ENCODE measurements at regions not wholly inside any gene's neighbourhood (a gene's known extent, or its start where the extent isn't known, plus 50 kb on each side); places are given as distances from the start of the nearest gene placed in this dataset.

DNA sequence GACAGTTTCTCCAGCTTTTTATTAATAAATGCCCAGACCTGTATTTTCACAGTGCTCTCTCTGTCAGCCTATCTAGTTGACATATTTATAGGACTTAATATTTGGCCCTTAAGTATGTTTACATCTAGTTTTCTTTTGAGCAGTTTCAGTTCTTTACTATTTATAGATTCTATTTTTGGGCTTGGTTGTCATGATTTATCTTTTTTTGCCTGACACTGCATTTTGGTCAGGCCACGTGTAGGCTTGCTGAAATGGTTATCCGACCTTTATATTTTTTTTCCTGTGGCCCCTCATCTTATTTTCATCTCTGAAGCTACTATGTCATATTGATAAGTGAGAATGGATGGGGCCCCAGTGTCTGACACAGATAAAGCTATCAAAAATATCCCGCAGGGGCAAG is 515.4 kb upstream of the FZD8 start:
- no peak for DNase-seq

DNA sequence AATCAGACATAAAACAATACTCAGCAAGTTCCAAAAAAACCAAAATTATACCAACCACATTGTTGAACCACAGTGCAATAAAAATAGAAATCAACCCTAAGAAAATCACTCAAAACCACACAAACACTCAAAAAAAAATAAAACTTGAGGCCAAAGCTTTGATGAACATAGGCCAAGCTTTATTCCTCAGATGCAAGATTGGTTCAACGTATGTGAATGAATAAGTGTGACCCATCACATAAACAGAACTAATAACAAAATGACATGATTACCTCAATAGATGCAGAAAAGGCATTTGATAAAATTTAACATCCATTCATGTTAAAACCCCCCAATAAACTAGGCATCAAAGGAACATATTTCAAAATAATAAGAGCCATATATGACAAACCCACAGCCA is 506.1 kb upstream of the FZD8 start:
- DNase-seq = peak; percentile 16

DNA sequence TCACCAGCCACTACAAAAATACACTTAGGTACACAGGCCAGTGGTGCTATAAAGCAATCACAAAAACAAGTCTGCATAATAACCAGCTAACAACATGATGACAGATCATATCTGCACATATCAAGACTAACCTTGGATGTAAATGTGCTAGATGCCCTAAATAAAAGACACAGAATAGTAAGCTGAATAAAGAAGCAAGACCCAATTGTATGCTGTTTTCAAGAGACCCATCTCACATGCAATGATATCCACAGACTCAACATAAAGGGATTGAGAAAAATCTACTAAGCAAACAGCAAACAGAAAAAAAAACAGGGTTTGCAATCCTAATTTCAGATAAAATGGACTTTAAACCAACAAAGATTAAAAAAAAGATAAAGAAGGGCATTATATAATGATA is 505.4 kb upstream of the FZD8 start:
- DNase-seq = no peak

DNA sequence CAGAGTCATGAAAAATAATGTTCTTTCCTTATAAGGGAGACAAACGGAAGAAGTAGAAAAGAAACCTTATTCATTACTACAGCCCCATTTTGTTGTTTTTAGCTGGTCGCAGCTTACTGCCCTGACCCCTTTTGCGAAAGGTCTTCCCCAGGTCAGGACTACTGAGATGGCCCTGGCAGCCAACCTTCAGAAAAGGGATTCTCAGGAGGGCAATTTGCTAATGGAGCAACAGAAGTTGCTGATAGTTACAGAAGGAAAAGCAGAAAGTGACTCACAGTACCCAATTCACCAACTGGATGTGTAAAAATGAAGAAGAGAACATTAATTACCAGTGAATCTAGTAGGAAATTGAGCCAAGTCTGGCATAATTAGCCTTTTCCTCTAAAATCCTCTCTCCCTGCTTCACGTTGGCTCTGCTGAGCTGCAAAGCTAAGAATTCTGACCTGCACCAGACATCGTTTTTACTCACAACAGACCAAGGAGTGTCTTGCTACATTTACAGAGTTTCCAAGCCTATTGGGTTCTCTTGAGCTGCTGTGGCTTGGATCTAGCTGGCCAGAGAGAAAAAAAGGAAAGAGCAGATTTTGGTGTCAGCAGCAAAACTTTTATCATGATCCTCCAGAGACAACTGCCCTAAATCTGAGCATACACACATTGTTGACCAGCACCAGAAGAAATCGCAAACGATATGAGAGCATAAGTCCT is 499.9 kb upstream of the FZD8 start:
- DNase-seq = no peak

DNA sequence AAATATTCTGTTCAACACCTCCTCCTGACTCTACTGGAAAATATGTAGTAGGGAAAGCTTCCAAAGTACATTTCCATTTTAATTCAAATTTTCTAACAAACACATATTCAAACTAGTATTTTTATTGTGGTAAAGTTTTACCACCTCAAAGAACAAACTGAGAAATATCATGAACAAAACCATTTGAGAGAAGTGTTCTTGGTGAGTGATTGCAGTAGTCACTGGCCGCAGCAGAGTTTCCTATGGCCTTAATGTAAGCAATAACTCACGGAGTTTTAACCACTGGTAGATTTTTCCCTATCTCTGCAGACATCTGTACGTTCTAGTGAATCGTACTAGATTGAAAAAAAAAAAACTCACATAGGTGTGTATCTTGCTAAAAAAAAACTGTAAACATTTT is 487.0 kb upstream of the FZD8 start:
- no peak for DNase-seq

DNA sequence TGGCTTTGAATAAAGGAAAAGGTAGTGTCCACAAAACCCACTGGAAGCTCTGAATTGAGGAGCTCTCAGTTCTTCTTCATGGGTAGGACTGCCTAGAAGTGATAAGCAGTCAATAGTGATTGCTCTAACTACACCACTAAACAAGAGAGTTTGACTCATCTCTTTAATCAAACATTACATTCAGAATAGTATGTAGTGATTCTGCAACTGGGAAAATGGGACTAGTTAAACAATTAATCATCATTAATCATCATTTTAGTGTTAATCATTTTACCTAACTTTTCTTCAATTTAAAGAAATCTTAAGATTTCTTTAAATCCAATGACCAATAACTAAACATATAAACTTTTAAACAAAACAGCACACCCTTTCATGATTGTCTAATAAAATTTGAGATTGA is 484.0 kb upstream of the FZD8 start:
- no peak for DNase-seq

DNA sequence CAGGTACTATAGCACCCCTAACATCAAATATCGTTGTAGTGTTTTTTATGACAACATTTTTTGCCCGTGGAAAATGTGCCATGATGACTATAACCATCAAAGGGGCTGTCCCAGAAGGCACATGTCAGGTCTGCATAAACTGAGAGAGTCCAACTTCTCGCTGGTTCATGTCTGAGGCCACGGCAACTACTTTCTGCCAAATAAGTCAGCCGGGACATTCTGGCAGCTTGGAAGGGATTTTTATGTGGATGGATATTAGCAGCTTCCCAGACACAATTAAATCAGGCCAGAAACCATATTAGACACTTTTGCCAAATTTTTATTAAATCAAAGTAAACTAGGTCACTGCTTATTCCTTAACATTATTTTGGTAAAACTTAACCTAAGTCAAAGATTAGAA is 477.4 kb upstream of the FZD8 start:
- no peak for DNase-seq

DNA sequence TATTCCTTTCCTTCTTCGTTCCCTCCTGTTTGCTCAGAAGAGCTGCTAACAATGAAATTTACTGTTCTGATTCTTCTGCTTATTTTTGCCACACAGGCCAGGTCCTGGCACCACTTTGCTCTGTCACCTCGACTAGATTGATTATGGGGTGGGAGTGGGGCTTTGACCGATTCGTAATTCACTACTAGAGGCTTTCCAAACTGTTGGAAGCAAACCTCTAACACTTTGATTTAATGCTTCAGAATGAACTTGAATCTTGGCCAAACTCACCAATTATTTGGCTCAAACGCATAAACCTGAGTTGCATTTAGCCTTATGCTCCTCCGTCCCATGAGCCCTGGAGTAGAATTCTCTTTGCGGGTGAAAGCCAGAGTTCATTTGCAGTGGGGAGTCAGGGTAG is 476.2 kb upstream of the FZD8 start:
- DNase-seq = no peak

DNA sequence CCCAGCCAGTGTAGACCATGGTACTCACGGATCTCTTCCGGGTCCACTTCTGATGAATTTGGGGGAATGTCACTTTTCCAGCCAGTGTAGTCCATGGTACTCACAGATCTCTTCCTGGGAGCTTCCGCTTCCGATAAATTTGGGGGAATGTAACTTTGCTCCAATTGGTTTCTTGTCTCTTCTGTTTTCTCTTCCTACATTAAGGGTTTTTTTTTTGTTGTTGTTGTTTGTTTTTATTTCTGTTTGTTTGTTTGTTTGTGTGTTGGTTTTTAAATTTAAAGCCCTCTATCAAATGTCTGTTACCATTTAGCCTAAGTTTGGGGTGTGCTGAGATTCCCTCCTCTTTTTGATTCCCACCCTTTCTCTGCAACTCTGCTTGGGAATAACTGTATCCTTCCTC is 475.8 kb upstream of the FZD8 start:
- no peak for DNase-seq

DNA sequence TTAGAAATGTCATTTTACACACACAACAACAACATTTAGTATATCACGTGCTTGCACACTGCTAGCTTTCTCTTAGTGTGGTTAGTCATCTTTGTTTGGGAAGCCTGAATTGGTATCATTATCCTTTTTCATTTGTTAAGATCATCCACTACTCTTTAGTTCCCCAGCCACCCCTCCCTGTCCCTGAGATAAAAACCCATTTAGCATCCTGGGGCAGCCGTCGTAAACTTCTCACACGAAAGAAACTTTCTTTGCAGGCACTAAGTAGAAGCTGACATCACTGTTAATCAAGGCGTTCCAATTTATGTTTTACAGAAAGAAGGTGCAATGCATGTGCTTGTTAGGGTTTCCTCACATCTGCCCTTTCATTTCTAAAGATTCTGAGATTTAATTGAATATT is 475.1 kb upstream of the FZD8 start:
- DNase-seq = no peak

DNA sequence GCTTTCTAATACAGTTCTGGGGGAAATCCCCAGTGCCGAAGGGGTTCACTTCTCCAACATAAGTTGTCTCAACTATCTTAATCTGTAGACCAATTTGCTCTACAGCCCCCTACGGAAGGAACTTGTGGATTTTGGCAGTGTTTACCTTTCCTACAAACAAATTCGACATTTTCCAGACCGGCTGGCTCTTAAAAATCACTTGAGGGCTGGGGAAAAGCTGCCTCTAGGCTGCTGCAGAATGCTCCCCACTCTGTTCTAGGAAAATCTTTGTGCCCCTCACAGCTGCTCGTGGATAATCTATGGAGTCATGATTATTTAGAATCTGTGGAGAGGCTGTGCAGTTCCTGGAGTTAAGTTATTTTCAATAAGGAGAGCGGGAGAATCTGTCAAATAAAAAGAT is 474.6 kb upstream of the FZD8 start:
- DNase-seq = no peak

DNA sequence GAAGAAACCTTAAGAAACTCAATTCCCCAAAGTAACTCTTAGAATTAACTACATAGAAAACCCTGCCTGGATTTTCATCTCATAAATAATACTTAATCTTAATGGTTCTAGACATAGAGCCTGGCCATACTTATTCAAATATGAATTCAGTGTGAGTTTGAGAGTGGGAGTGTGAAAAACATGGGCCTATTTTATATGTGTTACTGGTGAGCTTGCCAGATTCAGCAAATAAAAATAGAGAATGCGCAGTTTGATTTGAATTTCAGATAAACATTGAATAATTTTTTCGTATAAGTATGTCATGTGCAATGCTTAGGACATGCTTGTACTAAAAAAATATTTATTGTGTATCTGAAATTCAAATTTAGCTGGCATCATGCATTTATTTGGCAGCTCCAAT is 473.9 kb upstream of the FZD8 start:
- no peak for DNase-seq

DNA sequence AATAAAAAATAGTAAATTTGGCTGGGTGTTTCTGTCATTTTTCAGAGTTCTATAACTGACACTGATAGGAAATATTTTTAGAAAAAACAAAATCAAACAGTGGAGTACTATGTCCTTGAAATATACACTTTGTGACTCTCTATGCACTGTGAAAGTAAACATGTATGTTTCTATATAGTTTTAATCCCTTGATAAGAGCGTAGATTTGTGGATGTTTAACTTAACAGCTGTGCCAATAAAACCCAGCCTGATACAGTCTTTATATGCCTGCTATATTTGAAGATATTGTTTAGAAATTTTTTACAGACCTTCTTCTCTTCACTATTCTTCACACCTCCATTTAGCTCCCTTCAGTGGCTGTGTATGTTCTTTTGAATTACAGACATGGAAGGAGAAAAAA is 473.3 kb upstream of the FZD8 start:
- no peak for DNase-seq

DNA sequence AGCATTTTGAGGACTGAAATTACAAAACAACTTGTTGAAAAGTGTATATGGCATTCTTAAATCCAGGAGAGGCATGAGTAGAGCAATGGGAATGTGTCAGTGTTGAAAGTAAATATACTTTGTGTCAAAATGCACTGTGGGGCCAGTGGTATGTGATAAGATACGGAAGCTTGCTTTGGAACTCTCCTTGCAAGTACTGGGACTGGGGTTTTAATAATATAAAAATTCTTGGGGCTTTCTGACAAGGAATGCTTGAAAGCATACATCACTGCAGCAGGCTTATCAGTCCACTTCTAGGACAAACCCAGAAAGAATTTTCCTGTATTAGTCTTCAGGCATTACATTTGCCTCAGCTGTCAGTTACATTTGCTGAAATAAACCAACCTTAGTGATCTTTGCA is 472.8 kb upstream of the FZD8 start:
- DNase-seq = peak; percentile 68

DNA sequence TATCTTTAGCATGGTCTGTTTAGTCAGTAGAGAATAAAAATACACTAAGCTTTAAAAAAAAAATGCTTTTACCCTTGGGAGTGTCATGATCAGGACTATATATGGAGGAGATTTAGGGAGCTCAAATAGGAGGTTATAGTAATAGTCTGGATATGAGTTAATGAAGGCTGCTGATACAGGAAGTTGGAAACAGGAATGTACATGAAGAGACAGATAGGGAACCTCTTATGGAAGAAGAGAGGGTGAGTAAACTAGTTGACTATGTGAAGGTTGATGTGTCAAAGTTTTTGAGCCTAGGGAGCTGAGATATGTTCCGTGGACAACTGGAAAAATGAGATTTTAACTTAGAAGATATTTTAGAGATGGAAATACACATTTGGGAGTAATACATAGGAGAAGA is 472.0 kb upstream of the FZD8 start:
- DNase-seq = peak; percentile 12

DNA sequence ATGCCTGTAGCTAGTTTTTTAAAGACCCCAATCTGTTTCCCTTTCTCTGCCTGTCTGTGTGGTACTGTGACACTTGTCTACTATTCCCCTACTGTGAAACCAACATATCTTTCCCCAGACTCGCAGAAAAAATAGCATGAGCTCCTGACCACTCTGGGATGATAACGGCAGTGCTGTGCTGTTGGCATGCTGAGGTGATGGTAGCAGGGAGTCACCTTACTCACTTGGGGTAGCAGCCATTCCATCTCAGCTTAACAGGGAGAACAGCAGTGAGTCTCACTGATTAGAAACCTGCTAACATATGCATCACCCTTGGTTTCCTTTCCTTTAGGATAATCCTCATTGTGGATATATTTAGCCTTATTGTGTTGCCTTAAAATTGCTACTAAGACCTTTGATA is 469.6 kb upstream of the FZD8 start:
- no peak for DNase-seq

DNA sequence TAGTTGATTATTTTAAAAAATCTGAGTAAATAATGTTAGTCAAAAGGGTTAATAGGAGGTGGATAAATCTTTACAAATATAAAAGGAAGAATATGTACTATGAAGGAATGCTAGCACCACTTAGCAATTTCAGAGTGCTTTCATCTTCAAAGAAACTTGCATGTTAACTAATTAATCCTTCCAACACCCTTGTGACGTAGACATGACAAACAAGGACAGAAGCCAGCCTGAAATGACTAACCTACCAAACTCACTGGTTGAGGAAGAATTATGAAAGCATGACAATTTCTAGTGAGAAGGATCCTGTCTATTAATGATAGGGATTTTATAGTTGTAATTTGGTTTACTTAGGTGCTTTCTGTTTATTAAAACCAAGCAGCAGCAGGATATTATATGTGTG is 468.0 kb upstream of the FZD8 start:
- DNase-seq = no peak

DNA sequence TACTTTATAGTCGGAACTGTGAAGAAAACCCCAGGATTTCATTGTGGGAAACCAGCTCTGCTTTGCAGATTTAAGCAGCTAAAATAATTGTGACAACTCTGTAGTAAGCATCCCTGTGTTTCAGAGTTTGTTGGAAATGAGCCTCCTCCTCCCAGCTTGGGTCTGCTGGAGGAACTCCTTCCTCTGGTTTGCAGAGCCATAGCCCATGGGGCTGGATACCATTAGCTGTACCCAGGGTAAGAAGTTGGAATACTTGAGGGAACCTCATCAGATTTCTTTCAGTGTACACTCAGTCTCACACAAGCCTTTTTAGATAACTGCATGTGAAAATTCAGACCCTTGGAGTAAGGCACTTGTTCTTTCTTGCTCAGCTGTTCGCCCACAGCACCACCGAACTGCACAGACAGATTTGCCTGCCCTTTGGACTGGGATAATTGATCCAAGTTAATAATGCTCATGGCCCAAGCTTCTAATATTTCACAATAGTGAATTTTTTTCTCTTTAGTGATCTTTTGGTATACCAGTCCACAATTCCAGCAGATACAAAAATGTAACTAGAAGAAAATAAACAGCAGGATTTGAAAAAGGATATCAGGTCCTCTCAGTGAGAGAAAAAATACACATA is 467.4 kb upstream of the FZD8 start:
- no peak for DNase-seq

DNA sequence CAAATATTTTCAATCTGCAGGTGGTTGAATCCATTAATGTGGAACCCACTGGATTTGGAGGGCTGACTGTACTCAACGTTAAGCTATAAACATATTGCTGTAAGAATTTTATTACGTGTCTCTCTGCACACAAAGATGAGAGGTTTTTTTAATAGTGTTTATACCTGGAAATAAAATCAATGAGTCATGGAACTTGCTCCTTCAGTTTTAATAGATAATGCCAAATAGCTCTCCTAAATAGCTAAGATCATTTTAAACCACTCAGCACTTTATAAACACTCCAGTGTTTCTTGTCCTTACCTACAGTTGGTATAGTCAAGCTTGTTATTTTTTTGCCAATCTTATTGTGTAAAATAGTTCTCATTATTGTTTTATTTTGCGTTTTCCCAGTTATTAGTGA is 455.6 kb upstream of the FZD8 start:
- DNase-seq = no peak

DNA sequence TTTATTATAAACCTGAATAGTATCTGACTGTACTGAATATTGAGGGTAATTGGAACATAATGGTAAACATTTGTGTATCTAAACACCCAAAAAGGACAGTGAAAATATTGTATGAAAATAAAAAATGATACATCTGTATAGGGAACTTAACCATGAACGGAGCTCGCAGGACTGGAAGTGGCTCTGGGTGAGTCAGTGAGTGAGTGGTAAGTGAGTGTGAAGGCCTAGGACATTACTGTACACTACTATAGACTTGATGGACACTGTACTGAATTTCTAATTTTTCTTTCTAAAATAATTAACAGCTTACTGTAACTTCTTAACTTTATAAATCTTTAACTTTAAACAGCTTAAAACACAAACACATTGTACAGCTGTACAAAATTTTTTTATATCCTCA is 454.5 kb upstream of the FZD8 start:
- DNase-seq = peak; percentile 8

DNA sequence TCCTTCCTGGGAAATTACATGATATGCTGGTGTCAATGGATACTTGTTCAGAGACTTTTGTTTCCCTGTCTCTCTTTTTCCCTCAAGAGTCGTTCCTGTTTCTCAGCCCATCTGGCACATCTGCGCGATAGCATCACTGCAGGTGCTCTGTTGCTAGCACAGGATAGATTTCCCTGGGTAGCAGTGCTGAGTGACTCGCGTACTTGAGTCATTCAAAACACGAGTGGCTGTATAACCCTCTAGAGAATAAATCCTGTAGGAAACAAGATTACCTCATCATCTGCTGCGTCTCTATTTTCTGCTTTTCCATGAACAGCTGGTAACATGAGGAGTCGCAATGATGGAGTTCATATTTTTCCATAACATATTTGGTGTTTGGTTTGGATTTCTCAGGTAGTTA is 452.0 kb upstream of the FZD8 start:
- DNase-seq = no peak

DNA sequence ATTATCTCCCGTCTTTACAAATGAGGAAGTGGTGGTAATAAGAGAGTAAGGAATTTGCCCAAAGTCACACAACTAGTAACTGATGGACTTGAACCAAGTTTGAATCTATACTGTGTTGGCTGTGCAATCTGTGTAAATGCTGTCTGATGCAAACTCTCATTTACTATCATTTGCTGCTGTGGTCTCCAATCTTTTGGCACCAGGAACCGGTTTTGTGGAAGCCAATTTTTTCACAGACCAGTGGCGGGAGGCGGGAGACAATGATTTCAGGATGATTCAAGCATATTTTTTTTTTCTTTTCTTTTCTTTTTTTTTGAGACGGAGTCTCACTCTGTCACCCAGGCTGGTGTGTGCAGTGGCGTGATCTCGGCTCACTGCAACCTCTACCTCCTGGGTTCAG is 450.0 kb upstream of the FZD8 start:
- no peak for DNase-seq

DNA sequence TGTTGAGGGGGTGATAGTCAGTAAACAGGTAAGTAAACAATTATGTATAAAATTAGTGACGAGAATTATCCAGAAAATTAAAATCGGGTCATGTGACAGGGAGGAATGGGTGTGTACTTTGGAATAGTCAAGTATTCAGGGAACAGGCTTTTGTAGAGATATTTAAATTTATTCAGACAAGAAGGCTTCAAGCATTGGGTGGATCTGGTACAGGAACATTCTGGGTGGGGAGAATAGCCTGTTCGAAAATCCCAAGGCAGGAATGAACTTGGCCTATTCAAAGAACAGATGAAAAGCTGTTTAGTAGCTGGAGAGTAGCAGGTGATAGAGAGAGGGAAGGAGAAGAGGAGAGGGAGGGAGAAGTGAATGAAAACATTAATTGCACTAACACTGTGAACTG is 448.9 kb upstream of the FZD8 start:
- no peak for DNase-seq

DNA sequence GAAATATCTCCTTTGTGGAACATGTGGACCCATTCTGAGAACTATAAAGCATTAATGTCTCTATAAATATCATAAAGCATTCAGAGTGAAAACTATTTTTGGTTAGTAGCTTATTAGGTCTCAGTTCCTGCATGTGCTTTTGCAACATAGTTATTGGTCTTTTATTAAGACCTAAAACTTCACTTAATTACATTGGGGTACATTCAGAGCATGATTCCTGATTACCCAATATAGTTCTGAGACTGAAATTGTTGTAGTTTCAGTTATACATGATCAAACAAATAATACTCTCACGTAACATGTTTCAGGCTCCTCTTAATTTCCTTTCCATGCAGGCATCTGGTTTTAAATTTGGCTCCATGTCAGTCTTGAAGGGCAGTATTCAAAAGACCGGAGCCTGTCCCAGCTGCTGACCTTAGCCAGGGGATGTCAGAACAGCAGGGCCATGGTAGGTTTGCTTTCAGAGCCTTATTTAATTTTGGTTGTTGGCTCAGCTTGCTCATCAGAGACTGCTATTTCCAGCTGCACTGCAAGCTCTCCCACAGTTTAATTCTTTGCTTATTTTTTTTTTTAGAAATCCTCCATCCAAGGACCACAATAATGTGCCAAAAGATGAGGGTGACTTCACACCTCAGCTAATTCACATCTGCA is 447.8 kb upstream of the FZD8 start:
- DNase-seq = no peak
